ENCODE measurements at regions not wholly inside any gene's neighbourhood (a gene's known extent, or its start where the extent isn't known, plus 50 kb on each side); places are given as distances from the start of the nearest gene placed in this dataset.

DNA sequence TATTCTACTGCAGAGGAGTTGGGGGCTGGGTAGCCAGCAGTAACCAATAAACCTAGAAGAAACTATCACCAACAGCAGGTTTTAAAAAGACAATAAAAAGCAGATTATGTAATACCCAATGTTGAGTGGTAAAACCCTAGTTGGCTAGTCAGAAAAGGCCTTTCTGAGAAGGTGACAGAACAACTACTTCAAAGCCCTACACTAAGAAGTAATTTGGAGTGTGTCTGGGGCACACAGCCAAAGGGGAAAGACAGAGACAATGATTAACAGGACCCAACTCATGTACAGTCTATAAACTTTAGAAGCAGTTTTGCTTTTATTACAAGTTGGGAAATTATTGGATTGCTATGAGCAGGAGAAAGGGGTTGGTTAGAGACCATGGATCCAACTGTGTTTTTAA, 77.2 kb upstream of the TMEM106B start:
- no peak for DNase-seq

DNA sequence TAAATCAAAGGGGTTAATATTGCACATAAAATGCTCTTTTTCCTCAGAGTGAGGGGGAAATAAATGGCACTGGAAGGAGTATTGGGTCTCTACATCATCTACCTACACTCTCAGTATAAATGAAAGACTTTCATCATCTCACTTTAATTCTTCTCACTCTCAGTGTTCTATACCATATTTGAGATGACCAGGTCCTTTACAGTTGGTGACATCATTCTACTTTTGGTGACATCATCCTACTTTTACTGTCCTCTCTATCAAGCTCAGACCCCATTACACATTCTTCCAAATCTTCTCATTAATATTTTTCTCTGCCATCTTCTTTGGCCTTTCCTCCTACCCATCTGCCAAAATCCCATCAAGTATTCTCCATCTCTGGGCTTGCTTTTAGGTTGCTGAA, 74.6 kb upstream of the TMEM106B start:
- no peak for DNase-seq

DNA sequence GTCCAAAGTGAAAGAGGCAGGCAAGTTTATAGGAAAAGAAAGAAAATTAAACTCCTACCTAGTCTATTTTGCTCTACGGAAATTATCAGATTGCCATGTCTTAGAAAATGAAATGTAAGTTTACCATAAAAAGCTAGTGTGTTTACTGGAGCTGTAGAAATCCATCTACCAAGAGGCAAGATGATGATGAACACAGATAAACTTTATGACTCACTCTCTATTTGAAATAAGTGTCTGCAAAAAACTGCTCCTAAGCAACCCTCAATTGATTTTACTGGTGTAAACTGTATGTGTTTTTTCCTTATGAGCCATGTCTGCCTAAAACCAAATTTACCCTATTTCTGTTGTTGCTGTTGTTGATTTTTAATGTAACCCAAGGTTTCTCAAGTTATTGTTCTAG, 73.8 kb upstream of the TMEM106B start:
- no peak for DNase-seq

DNA sequence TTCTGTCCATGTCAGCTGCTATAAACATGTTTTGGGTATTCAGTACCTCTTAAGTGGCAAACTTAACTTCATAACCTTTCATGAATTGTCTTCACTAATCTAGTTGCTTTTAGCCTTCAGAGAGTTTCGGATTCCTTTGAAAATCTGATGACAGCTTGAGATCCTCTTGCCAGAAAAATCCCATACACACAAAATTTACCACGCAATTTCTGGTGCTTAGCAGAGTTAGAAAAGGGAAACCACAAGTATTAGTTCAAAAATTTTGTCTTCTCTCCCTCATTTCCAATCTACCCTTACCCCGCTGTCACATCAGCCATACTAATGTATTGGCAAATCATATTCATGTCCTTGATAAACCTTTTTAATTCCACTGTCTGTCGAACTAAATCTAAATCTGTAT, 72.7 kb upstream of the TMEM106B start:
- no peak for DNase-seq

DNA sequence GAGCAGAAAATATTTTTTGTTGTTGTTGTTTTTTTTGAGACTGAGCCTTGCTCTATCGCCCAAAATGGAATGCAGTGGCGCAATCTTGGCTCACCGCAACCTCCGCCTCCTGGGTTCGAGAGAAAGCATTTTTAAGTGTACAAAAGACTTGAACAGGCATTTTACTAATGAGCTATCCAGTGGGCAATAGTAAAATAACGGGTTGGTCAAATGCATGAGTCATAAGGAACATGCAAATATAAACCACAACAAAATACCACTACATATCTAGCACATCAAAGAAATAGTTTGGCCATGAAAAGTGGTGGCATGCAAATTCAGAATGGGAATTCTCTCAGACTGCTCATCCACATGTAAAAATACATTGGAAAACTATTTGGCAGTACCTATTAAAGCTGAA, 71.7 kb upstream of the TMEM106B start:
- DNase-seq: no peak

DNA sequence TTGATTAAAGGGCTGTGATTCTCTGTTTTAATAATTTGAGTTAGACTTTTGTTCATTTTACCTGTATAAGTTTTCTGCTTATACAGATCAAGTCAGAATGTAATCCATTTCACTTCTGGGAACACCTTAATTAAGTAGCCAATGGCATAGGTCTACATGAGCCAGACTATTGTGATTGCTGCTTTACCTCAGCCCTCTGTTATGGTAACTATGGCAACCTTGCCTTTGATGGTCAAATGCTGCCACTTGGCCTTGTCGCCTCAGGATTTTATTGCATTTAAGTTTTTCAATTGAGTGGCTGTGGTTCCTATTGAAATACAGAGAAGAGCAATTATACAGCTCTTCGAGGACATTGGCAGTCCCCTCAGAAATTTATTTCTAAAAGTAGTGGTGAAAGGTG, 64.3 kb upstream of the TMEM106B start:
- DNase-seq: no peak

DNA sequence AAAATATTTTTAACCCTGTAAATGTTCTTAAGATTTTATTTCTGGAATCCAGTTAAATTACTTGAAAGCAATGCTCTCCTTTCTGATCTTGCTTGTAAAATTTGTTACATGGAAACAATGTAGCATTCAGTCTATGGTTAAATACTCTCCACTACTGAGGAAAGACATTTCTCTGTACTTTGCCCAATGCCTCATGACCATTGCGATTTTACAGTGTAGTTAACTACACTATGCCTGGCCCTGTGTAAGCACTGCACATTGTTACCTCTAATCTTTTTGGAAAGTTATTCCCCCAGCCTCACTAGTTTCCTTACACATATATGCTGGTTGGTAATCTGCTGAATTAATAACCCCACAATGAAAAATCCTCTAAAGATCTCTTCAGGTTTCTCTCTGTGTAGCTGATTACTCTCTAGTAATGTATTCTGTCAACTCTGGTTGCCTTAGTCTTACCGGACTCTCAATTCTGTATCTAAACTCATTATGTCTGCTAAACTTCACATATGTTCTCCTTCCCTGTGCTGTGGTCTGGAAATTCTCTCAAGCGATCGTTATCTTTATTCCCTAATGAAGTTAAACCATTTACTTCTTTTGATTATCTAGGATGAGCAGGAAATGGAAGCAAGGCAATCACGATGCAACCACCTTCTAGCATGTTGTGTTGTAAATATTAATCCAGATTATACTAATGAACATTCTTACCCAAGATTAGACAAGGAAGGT, 58.7 kb upstream of the TMEM106B start:
- DNase-seq: peak; percentile 18

DNA sequence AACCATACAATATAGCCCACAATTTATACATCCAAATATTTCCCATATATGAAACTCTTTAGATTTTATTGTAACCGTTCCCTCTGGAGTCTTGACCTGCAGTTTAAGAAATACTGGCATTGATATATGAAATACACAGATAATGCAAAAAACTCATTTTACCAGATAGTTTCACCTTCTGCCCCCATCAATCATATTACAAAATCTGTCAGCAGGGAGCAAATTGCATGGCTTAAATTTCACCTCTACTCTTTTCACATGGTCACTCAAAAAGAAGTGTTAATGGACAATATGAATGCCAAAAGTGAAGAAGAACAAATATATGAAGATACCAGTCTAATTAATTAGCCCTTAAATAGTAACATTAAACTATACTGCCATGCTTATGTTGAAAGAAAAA, 57.0 kb upstream of the TMEM106B start:
- no peak for DNase-seq

DNA sequence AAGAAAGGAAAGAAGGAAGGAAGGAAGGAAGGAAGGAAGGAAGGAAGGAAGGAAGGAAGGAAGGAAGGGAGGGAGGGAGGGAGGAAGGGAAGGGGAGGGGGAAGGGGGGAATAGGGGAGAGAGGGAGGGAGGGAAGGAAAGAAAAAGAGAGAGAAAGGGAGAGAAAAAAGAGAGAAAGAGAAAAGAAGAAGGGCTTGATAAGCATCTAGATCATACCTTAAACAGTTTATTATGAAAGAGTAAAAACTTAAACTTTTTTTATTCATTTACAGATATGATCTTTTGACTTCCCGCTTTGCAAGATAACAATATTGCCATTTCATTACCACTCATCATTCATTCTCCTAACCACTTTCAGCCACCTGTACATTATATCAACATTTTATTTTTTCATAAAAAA, 53.6 kb upstream of the TMEM106B start:
- no peak for DNase-seq

DNA sequence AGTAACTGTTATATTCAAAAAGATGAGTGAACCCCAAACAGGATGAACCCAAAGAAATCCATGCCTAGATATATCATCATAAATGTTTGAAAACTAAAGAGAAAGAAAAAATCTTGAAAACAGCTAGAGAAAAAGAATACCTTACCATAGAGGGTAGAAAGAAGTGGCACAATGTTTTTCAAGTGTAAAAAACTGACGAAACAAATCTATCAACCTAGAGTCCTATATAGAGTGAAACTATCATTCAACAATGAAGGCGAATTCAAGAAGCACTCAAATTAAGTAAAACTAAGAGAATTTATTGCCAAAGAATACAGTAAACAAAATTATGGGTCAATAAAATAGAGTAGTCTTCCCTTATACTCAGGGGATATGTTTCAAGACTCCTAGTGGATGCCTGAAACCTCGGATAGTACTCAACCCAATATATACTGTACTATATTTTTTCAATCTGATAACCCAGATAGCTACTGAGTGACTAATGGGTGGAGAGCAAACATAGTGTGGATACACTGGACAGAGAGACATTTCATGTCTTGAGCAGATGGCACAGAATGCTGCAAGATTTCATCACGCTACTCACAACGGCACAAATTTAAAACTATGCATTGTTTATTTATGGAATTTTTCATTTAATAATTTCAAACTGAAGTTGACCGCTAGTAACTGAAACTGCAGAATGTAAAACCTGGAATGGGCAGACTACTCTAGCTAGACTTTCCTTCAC, 52.6 kb upstream of the TMEM106B start:
- DNase-seq: no peak

DNA sequence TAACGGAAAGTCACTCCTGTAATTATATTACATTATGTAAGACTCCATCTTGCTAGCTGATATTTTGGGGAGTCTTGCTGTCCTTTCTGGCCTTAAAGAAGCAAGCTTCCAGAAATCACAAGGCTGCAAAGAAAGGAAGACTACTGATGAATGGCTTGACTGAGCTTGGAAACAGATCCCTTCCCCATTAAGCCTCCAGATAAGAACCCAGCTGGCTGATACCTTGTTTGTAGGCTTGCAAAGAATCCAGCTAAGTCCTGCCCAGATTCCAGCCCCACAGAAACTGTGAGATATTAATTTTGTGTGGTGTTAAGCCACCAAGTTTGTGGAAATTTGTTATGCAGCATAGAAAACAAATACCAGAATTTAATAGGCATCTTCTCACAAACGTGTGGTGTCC, 49.9 kb upstream of the TMEM106B start:
- no peak for DNase-seq
